ENCODE measurements at regions not wholly inside any gene's neighbourhood (a gene's known extent, or its start where the extent isn't known, plus 50 kb on each side); places are given as distances from the start of the nearest gene placed in this dataset.
"Not testable (repeated sequence)": the region's sequence is repeated elsewhere in the genome, so short reads cannot be mapped to it uniquely, and the experiment has no call there.

- no peaks in the 10 kb centered on the region for H3K9me3 ChIP-seq (ENCODE audit: control insufficient read depth, low read length, poor library complexity, severe bottlenecking)
- Mint-ChIP-seq H3K27ac (no peak overlapping the region), H3K36me3 (ENCODE audit: low read depth) (no peaks in the 10 kb centered on the region), H3K27me3 (no peaks in the 10 kb centered on the region), H3K4me3 (no peak overlapping the region), H3K4me1 (no peaks in the 10 kb centered on the region)
- DNase-seq (no peak), ATAC-seq (no peak)
These were observed 580.4 kb upstream of the FAM98A start for GRCh38 chr2:34179511-34179910.

DNA sequence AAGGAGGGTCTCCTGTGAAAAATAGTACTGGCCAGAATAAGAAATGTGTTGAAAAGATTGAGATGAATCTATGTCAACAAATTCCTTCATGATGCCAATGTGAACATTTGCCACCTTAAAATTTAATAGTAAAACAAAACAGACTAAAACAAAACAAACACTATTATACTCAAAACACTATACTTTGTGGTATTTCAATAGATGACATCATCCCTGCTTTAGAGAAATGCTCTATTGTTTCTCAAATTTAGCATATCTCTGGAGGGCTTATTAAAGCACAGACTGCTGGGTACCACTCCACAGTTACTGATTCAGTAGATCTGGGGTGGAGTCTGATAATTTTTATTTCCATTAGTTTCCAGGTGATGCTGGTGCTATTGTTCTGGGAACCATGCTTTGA lies 579.4 kb upstream of the FAM98A start:
- Mint-ChIP-seq H3K27ac (no peak overlapping the region), H3K4me1 (no peaks in the 10 kb centered on the region), H3K4me3 (no peak overlapping the region), H3K27me3 (no peaks in the 10 kb centered on the region), H3K36me3 (ENCODE audit: low read depth) (no peaks in the 10 kb centered on the region)
- DNase-seq: no peak
- ATAC-seq: no peak
- H3K9me3 ChIP-seq (ENCODE audit: control insufficient read depth, low read length, poor library complexity, severe bottlenecking): no peaks in the 10 kb centered on the region

GRCh38 chr2:34176693-34177092 lies 577.6 kb upstream of the FAM98A start:
- Mint-ChIP-seq H3K4me1 (no peaks in the 10 kb centered on the region), H3K36me3 (ENCODE audit: low read depth) (no peaks in the 10 kb centered on the region), H3K4me3 (no peak overlapping the region), H3K27me3 (no peaks in the 10 kb centered on the region), H3K27ac (no peak overlapping the region)
- H3K9me3 ChIP-seq (ENCODE audit: control insufficient read depth, low read length, poor library complexity, severe bottlenecking): no peaks in the 10 kb centered on the region
- no peak for DNase-seq
- ATAC-seq: no peak

DNA sequence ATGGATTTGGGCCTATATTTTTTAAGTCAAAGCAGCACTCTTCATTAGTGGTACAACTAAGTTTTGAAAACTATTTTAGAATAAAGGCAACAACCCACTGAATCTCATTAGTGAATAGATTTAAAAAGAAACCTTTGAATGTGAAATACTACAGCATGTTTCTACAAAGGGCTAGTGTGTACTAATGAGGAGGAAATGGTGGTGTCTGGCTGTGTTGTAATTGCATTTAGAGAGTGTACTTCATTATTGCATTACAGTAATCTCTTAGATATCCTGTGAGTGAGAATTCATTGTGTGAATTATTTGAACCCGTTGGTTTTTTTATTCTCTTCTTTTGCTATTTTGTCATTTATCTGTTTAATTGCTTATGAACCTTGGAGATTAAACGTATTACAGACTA lies 575.4 kb upstream of the FAM98A start:
- DNase-seq: no peak
- ATAC-seq: no peak
- H3K36me3 Mint-ChIP-seq (ENCODE audit: low read depth): no peaks in the 10 kb centered on the region
- no peaks in the 10 kb centered on the region for H3K9me3 ChIP-seq (ENCODE audit: control insufficient read depth, low read length, poor library complexity, severe bottlenecking)
- H3K4me3 Mint-ChIP-seq: no peak overlapping the region
- no peak overlapping the region for H3K27ac Mint-ChIP-seq
- H3K27me3 Mint-ChIP-seq: no peaks in the 10 kb centered on the region
- H3K4me1 Mint-ChIP-seq: no peaks in the 10 kb centered on the region

- no peaks in the 10 kb centered on the region for H3K9me3 ChIP-seq (ENCODE audit: control insufficient read depth, low read length, poor library complexity, severe bottlenecking)
- H3K27ac Mint-ChIP-seq: no peak overlapping the region
- DNase-seq (no peak), ATAC-seq (no peak)
- no peak overlapping the region for H3K4me3 Mint-ChIP-seq
- H3K4me1 Mint-ChIP-seq: no peaks in the 10 kb centered on the region
- no peaks in the 10 kb centered on the region for H3K27me3 Mint-ChIP-seq
- H3K36me3 Mint-ChIP-seq (ENCODE audit: low read depth): no peaks in the 10 kb centered on the region
These were observed 563.1 kb upstream of the FAM98A start for GRCh38 chr2:34162231-34162630.

DNA sequence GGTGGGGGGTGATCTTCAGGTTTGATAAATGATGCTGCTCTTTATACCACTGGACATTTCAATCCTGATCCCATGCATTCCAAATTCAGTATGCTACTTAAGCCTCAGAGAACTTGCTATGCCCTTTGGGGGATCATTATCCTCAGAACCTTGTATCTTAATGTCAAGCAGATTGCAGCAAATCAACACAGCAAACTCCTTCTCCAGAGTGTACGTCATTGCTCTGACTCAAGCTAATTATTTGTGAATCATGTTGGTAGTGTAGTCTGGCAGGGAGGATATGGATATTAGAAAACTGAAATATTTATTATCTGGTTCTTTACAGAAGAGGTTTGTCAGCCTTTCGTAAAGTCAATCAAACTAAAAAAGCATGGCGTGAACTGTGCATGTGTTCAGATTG lies 562.5 kb upstream of the FAM98A start:
- DNase-seq: no peak
- no peaks in the 10 kb centered on the region for H3K27me3 Mint-ChIP-seq
- no peak overlapping the region for H3K4me3 Mint-ChIP-seq
- no peaks in the 10 kb centered on the region for H3K9me3 ChIP-seq (ENCODE audit: control insufficient read depth, low read length, poor library complexity, severe bottlenecking)
- H3K4me1 Mint-ChIP-seq: no peaks in the 10 kb centered on the region
- H3K27ac Mint-ChIP-seq: no peak overlapping the region
- H3K36me3 Mint-ChIP-seq (ENCODE audit: low read depth): no peaks in the 10 kb centered on the region
- ATAC-seq: no peak

DNA sequence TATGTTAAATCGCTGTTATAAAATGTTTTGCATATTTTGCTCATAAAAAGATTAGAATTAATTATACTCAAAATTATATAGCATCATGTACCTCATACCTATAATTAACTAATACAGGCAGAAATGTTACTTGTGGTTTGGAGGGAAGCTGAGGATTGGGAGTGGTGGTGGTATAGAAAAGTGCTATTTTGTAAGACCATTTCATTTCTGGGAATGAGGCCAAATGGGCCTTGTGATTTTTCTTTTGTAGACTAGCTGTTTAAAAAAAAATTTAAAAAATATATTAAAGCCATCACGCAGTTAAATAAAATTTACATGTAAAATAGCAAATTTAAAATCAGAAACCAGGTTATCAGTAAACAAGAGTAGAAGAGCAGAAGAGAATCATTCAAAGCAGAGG lies 560.8 kb upstream of the FAM98A start:
- Mint-ChIP-seq H3K27me3 (no peaks in the 10 kb centered on the region), H3K36me3 (ENCODE audit: low read depth) (no peaks in the 10 kb centered on the region), H3K27ac (no peak overlapping the region), H3K4me3 (no peak overlapping the region), H3K4me1 (no peaks in the 10 kb centered on the region)
- ATAC-seq (no peak), DNase-seq (no peak)
- no peaks in the 10 kb centered on the region for H3K9me3 ChIP-seq (ENCODE audit: control insufficient read depth, low read length, poor library complexity, severe bottlenecking)

- H3K36me3 Mint-ChIP-seq (ENCODE audit: low read depth): no peaks in the 10 kb centered on the region
- DNase-seq (no peak), ATAC-seq (no peak)
- no peaks in the 10 kb centered on the region for H3K4me1 Mint-ChIP-seq
- H3K9me3 ChIP-seq (ENCODE audit: control insufficient read depth, low read length, poor library complexity, severe bottlenecking): no peaks in the 10 kb centered on the region
- H3K4me3 Mint-ChIP-seq: no peak overlapping the region
- H3K27me3 Mint-ChIP-seq: no peaks in the 10 kb centered on the region
- no peak overlapping the region for H3K27ac Mint-ChIP-seq
These were observed 554.4 kb upstream of the FAM98A start for GRCh38 chr2:34153484-34153883.

DNA sequence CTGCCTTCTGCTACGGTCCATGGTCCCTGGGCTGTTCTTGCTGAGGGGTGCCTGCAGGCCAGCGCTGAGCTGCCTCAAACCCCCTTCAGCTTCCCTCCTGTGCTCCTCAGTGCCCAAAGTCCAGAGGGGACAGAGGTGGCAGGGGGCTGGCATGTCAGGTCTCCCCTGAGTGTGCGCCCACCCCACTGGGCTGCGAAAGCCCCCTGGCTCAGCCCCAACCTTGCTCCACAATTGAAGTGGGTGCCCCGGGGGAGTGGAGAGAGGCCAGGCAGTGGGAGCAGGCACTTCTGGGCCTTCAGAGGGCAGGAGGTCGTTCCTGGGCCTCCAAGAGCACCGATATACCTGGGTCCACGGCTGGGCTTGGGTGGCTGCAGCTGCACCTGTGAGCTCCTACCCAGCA lies 548.7 kb upstream of the FAM98A start:
- H3K9me3 ChIP-seq (ENCODE audit: control insufficient read depth, low read length, poor library complexity, severe bottlenecking): no peaks in the 10 kb centered on the region
- Mint-ChIP-seq H3K36me3 (ENCODE audit: low read depth) (no peaks in the 10 kb centered on the region), H3K4me1 (no peaks in the 10 kb centered on the region), H3K27ac (no peak overlapping the region), H3K4me3 (no peak overlapping the region), H3K27me3 (no peaks in the 10 kb centered on the region)
- ATAC-seq: no peak
- no peak for DNase-seq

DNA sequence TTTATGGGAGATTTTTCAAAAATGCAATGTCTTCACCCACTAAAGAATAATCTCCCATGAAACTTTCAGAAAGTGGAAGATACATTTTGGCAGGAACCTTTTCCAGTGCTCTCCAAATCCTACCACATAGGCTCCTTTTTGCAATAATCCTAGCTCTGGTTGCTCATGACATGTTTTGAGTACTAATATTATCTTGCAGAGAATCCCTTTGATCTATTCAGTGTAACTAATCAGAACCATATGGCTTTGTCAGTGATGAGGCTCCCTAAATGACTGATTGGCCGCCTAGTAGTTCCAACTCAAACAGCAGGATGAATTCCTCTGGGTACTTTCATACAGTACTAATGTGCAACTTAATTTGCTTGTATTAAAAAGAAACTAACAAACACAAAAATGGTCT lies 544.0 kb upstream of the FAM98A start:
- H3K4me3 Mint-ChIP-seq: no peak overlapping the region
- no peaks in the 10 kb centered on the region for H3K9me3 ChIP-seq (ENCODE audit: control insufficient read depth, low read length, poor library complexity, severe bottlenecking)
- H3K4me1 Mint-ChIP-seq: no peaks in the 10 kb centered on the region
- H3K36me3 Mint-ChIP-seq (ENCODE audit: low read depth): no peaks in the 10 kb centered on the region
- no peaks in the 10 kb centered on the region for H3K27me3 Mint-ChIP-seq
- H3K27ac Mint-ChIP-seq: no peak overlapping the region
- no peak for DNase-seq
- no peak for ATAC-seq

- not testable (repeated sequence) for H3K4me1 Mint-ChIP-seq; DNase-seq; H3K36me3 Mint-ChIP-seq (ENCODE audit: low read depth); H3K4me3 Mint-ChIP-seq; H3K9me3 ChIP-seq (ENCODE audit: control insufficient read depth, low read length, poor library complexity, severe bottlenecking); H3K27ac Mint-ChIP-seq; H3K27me3 Mint-ChIP-seq; ATAC-seq
These were observed 543.5 kb upstream of the FAM98A start for GRCh38 chr2:34142531-34143008.

- H3K36me3 Mint-ChIP-seq (ENCODE audit: low read depth); ATAC-seq; H3K27me3 Mint-ChIP-seq; H3K27ac Mint-ChIP-seq; DNase-seq; H3K4me3 Mint-ChIP-seq; H3K9me3 ChIP-seq (ENCODE audit: control insufficient read depth, low read length, poor library complexity, severe bottlenecking); H3K4me1 Mint-ChIP-seq: not testable (repeated sequence)
These were observed 534.0 kb upstream of the FAM98A start for GRCh38 chr2:34133065-34133464.

GRCh38 chr2:34126279-34126678 lies 527.2 kb upstream of the FAM98A start:
- ATAC-seq: no peak
- H3K9me3 ChIP-seq (ENCODE audit: control insufficient read depth, low read length, poor library complexity, severe bottlenecking): no peaks in the 10 kb centered on the region
- H3K4me3 Mint-ChIP-seq: no peak overlapping the region
- DNase-seq: no peak
- no peaks in the 10 kb centered on the region for H3K4me1 Mint-ChIP-seq
- no peak overlapping the region for H3K27ac Mint-ChIP-seq
- no peaks in the 10 kb centered on the region for H3K36me3 Mint-ChIP-seq (ENCODE audit: low read depth)
- no peaks in the 10 kb centered on the region for H3K27me3 Mint-ChIP-seq

- Mint-ChIP-seq H3K27me3 (no peaks in the 10 kb centered on the region), H3K27ac (no peak overlapping the region), H3K4me1 (no peaks in the 10 kb centered on the region), H3K4me3 (no peak overlapping the region), H3K36me3 (ENCODE audit: low read depth) (no peaks in the 10 kb centered on the region)
- ATAC-seq (no peak), DNase-seq (no peak)
- H3K9me3 ChIP-seq (ENCODE audit: control insufficient read depth, low read length, poor library complexity, severe bottlenecking): no peaks in the 10 kb centered on the region
These were observed 525.1 kb upstream of the FAM98A start for GRCh38 chr2:34123996-34124785.

Data from T-helper 17 cell (primary cell).